ENCODE measurements at regions not wholly inside any gene's neighbourhood (a gene's known extent, or its start where the extent isn't known, plus 50 kb on each side); places are given as distances from the start of the nearest gene placed in this dataset.

- ATAC-seq (ENCODE audit: poor library complexity): no peak
- Histone ChIP-seq H3K27ac (ENCODE audit: low read depth in 1 of 2, low read length in 2 of 2) (no peak overlapping the region), H3K9me3 (ENCODE audit: control insufficient read depth in 1 of 2, insufficient read depth in 1 of 2, low read length in 2 of 2) (peaks cover 0 to 4% of the 10 kb centered on the region in 2 experiments), H3K4me1 (ENCODE audit: insufficient read depth, low read length) (no peaks in the 10 kb centered on the region), H3K27me3 (ENCODE audit: control insufficient read depth in 1 of 2, insufficient read depth in 2 of 2, low read length in 2 of 2) (no peaks in the 10 kb centered on the region), H3K36me3 (ENCODE audit: insufficient read depth, low read length) (no peaks in the 10 kb centered on the region), H3K4me3 (ENCODE audit: low read length) (no peak overlapping the region)
- H3K27me3 Mint-ChIP-seq: no peaks in the 10 kb centered on the region
- TF ChIP-seq CTCF (IDR thresholded peaks at IDR 0.05): no peak
- ChIA-PET POLR2A (no interaction called here), CTCF (no interaction called here)
- H3K36me3 Mint-ChIP-seq (ENCODE audit: low read depth): no peaks in the 10 kb centered on the region
- intact Hi-C loops (cut with DNase I, micrococcal nuclease): no loop called here
- no peaks in the 10 kb centered on the region for H3K9me3 Mint-ChIP-seq
- no peak for DNase-seq
- no peak overlapping the region for H3K4me3 Mint-ChIP-seq
- no peaks in the 10 kb centered on the region for H3K4me1 Mint-ChIP-seq (ENCODE audit: low read depth)
- H3K27ac Mint-ChIP-seq: no peak overlapping the region
Observed at GRCh38 chr4:116055857-116056827, 942.7 kb upstream of the NDST4 start.

- H3K4me3 Mint-ChIP-seq: no peak overlapping the region
- Histone ChIP-seq H3K27me3 (ENCODE audit: control insufficient read depth in 1 of 2, insufficient read depth in 2 of 2, low read length in 2 of 2) (no peaks in the 10 kb centered on the region), H3K36me3 (ENCODE audit: insufficient read depth, low read length) (no peaks in the 10 kb centered on the region), H3K9me3 (ENCODE audit: control insufficient read depth in 1 of 2, insufficient read depth in 1 of 2, low read length in 2 of 2) (peaks cover 0 to 3% of the 10 kb centered on the region in 2 experiments), H3K4me1 (ENCODE audit: insufficient read depth, low read length) (no peaks in the 10 kb centered on the region), H3K4me3 (ENCODE audit: low read length) (no peak overlapping the region), H3K27ac (ENCODE audit: low read depth in 1 of 2, low read length in 2 of 2) (no peak overlapping the region)
- H3K4me1 Mint-ChIP-seq (ENCODE audit: low read depth): no peaks in the 10 kb centered on the region
- H3K9me3 Mint-ChIP-seq: peaks cover 2% of the 10 kb centered on the region
- H3K27me3 Mint-ChIP-seq: no peaks in the 10 kb centered on the region
- CTCF ChIA-PET: no interaction called here
- ATAC-seq (ENCODE audit: poor library complexity) (no peak), DNase-seq (no peak)
- no peak for TF ChIP-seq CTCF (IDR thresholded peaks at IDR 0.05)
- H3K27ac Mint-ChIP-seq: no peak overlapping the region
- POLR2A ChIA-PET: no interaction called here
- H3K36me3 Mint-ChIP-seq (ENCODE audit: low read depth): no peaks in the 10 kb centered on the region
- intact Hi-C loops (cut with DNase I, micrococcal nuclease): no loop called here
Observed at GRCh38 chr4:116027311-116027710, 913.9 kb upstream of the NDST4 start.

GRCh38 chr4:116024954-116025708 lies 911.7 kb upstream of the NDST4 start:
- DNase-seq (no peak), ATAC-seq (ENCODE audit: poor library complexity) (no peak)
- ChIA-PET POLR2A (no interaction called here), CTCF (no interaction called here)
- peaks cover 3% of the 10 kb centered on the region in 2 experiments for H3K9me3 ChIP-seq (ENCODE audit: control insufficient read depth in 1 of 2, insufficient read depth in 1 of 2, low read length in 2 of 2)
- no peak for TF ChIP-seq CTCF (IDR thresholded peaks at IDR 0.05)
- H3K27ac Mint-ChIP-seq: no peak overlapping the region
- H3K4me3 Mint-ChIP-seq: no peak overlapping the region
- H3K27me3 ChIP-seq (ENCODE audit: control insufficient read depth in 1 of 2, insufficient read depth in 2 of 2, low read length in 2 of 2): no peaks in the 10 kb centered on the region
- H3K36me3 ChIP-seq (ENCODE audit: insufficient read depth, low read length): no peaks in the 10 kb centered on the region
- peaks cover 4% of the 10 kb centered on the region for H3K9me3 Mint-ChIP-seq
- H3K4me3 ChIP-seq (ENCODE audit: low read length): no peak overlapping the region
- no peaks in the 10 kb centered on the region for H3K4me1 Mint-ChIP-seq (ENCODE audit: low read depth)
- no peaks in the 10 kb centered on the region for H3K27me3 Mint-ChIP-seq
- H3K36me3 Mint-ChIP-seq (ENCODE audit: low read depth): no peaks in the 10 kb centered on the region
- H3K27ac ChIP-seq (ENCODE audit: low read depth in 1 of 2, low read length in 2 of 2): no peak overlapping the region
- H3K4me1 ChIP-seq (ENCODE audit: insufficient read depth, low read length): no peaks in the 10 kb centered on the region
- intact Hi-C loops (cut with DNase I, micrococcal nuclease): no loop called here
